ENCODE measurements at regions not wholly inside any gene's neighbourhood (a gene's known extent, or its start where the extent isn't known, plus 50 kb on each side); places are given as distances from the start of the nearest gene placed in this dataset.
"Not testable (repeated sequence)": the region's sequence is repeated elsewhere in the genome, so short reads cannot be mapped to it uniquely, and the experiment has no call there.

GRCh38 chr1:204777591-204777990, 92.1 kb upstream of the LRRN2 start:
- TF ChIP-seq CTCF (IDR thresholded peaks at IDR 0.05; ENCODE audit: insufficient read depth in 1 of 2, low read depth in 1 of 2, low read length in 1 of 2, severe bottlenecking in 1 of 2, unreplicated experiment in 1 of 2) = no peak
- ChIA-PET POLR2A (no interaction called here), CTCF (no interaction called here)
- no peaks in the 10 kb centered on the region for H3K9me3 Mint-ChIP-seq (ENCODE audit: unreplicated experiment)
- no peaks in the 10 kb centered on the region for H3K36me3 ChIP-seq (ENCODE audit: control insufficient read depth, insufficient read depth, low read length)
- H3K27me3 ChIP-seq (replicated peaks; ENCODE audit: control insufficient read depth, insufficient read depth, low read length) = no peaks in the 10 kb centered on the region
- no TSS peak for BruUV-seq (replicated peaks)
- 0 out of 2 replicates have a peak, but pooled peaks cover 7% of the 10 kb centered on the region for H3K4me1 ChIP-seq
- H3K9me3 ChIP-seq = no peaks in the 10 kb centered on the region
- H3K4me3 Mint-ChIP-seq (ENCODE audit: unreplicated experiment) = no peak overlapping the region
- intact Hi-C loops (cut with micrococcal nuclease; ENCODE audit: unreplicated experiment) = no loop called here
- H3K36me3 Mint-ChIP-seq (ENCODE audit: insufficient read depth, unreplicated experiment) = no peaks in the 10 kb centered on the region
- peaks cover 7% of the 10 kb centered on the region for H3K4me1 Mint-ChIP-seq (ENCODE audit: low read depth, unreplicated experiment)
- H3K27ac Mint-ChIP-seq (ENCODE audit: unreplicated experiment) = no peak overlapping the region
- no peak overlapping the region for H3K4me3 ChIP-seq (ENCODE audit: low read depth, low read length)
- peaks cover 13% of the 10 kb centered on the region for H3K27me3 Mint-ChIP-seq (ENCODE audit: insufficient read depth, unreplicated experiment)
- no peak for DNase-seq

GRCh38 chr1:204780630-204781029, 90.0 kb upstream of the NFASC start:
- H3K9me3 Mint-ChIP-seq (ENCODE audit: unreplicated experiment) = no peaks in the 10 kb centered on the region
- POLR2A ChIA-PET = no interaction called here
- no peaks in the 10 kb centered on the region for H3K9me3 ChIP-seq
- BruUV-seq (replicated peaks) = no TSS peak
- H3K27me3 ChIP-seq (replicated peaks; ENCODE audit: control insufficient read depth, insufficient read depth, low read length) = no peaks in the 10 kb centered on the region
- no peaks in the 10 kb centered on the region for H3K36me3 ChIP-seq (ENCODE audit: control insufficient read depth, insufficient read depth, low read length)
- CTCF ChIA-PET = interaction anchor here (0.8 to 1.5 kb wide), 2 partner anchors 34 to 75 kb away, joined by 3 to 4 read pairs; no protein-coding TSS in a partner anchor
- H3K4me3 Mint-ChIP-seq (ENCODE audit: unreplicated experiment) = no peak overlapping the region
- H3K27me3 Mint-ChIP-seq (ENCODE audit: insufficient read depth, unreplicated experiment) = peaks cover 6% of the 10 kb centered on the region
- TF ChIP-seq CTCF (IDR thresholded peaks at IDR 0.05; ENCODE audit: insufficient read depth in 1 of 2, low read depth in 1 of 2, low read length in 1 of 2, severe bottlenecking in 1 of 2, unreplicated experiment in 1 of 2) = no peak
- no peak overlapping the region for H3K4me3 ChIP-seq (ENCODE audit: low read depth, low read length)
- H3K36me3 Mint-ChIP-seq (ENCODE audit: insufficient read depth, unreplicated experiment) = no peaks in the 10 kb centered on the region
- H3K27ac Mint-ChIP-seq (ENCODE audit: unreplicated experiment) = no peak overlapping the region
- intact Hi-C loops (cut with micrococcal nuclease; ENCODE audit: unreplicated experiment) = no loop called here
- H3K4me1 ChIP-seq = 0 out of 2 replicates have a peak, but pooled peaks cover 7% of the 10 kb centered on the region
- no peak for DNase-seq
- peaks cover 7% of the 10 kb centered on the region for H3K4me1 Mint-ChIP-seq (ENCODE audit: low read depth, unreplicated experiment)

- H3K4me1 ChIP-seq = 0 out of 2 replicates have a peak, but pooled peaks cover 7% of the 10 kb centered on the region
- H3K36me3 ChIP-seq (ENCODE audit: control insufficient read depth, insufficient read depth, low read length) = no peaks in the 10 kb centered on the region
- no peaks in the 10 kb centered on the region for H3K27me3 ChIP-seq (replicated peaks; ENCODE audit: control insufficient read depth, insufficient read depth, low read length)
- no peaks in the 10 kb centered on the region for H3K9me3 Mint-ChIP-seq (ENCODE audit: unreplicated experiment)
- H3K4me1 Mint-ChIP-seq (ENCODE audit: low read depth, unreplicated experiment) = peaks cover 7% of the 10 kb centered on the region
- BruUV-seq (replicated peaks) = no TSS peak
- peaks cover 10% of the 10 kb centered on the region for H3K27me3 Mint-ChIP-seq (ENCODE audit: insufficient read depth, unreplicated experiment)
- no peaks in the 10 kb centered on the region for H3K36me3 Mint-ChIP-seq (ENCODE audit: insufficient read depth, unreplicated experiment)
- no peak for DNase-seq
- CTCF ChIA-PET = no interaction called here
- intact Hi-C loops (cut with micrococcal nuclease; ENCODE audit: unreplicated experiment) = no loop called here
- no peak overlapping the region for H3K4me3 ChIP-seq (ENCODE audit: low read depth, low read length)
- POLR2A ChIA-PET = no interaction called here
- H3K9me3 ChIP-seq = no peaks in the 10 kb centered on the region
- no peak overlapping the region for H3K4me3 Mint-ChIP-seq (ENCODE audit: unreplicated experiment)
- no peak for TF ChIP-seq CTCF (IDR thresholded peaks at IDR 0.05; ENCODE audit: insufficient read depth in 1 of 2, low read depth in 1 of 2, low read length in 1 of 2, severe bottlenecking in 1 of 2, unreplicated experiment in 1 of 2)
- H3K27ac Mint-ChIP-seq (ENCODE audit: unreplicated experiment) = no peak overlapping the region
Observed at GRCh38 chr1:204782118-204782700, 88.5 kb upstream of the NFASC start.

- CTCF ChIA-PET; H3K36me3 ChIP-seq (ENCODE audit: control insufficient read depth, insufficient read depth, low read length); H3K4me1 Mint-ChIP-seq (ENCODE audit: low read depth, unreplicated experiment); H3K4me1 ChIP-seq; intact Hi-C loops (cut with micrococcal nuclease; ENCODE audit: unreplicated experiment); H3K4me3 ChIP-seq (ENCODE audit: low read depth, low read length); POLR2A ChIA-PET; H3K27me3 ChIP-seq (replicated peaks; ENCODE audit: control insufficient read depth, insufficient read depth, low read length); H3K9me3 ChIP-seq; DNase-seq; H3K27ac Mint-ChIP-seq (ENCODE audit: unreplicated experiment); H3K9me3 Mint-ChIP-seq (ENCODE audit: unreplicated experiment); H3K4me3 Mint-ChIP-seq (ENCODE audit: unreplicated experiment); H3K36me3 Mint-ChIP-seq (ENCODE audit: insufficient read depth, unreplicated experiment); BruUV-seq (replicated peaks): not testable (repeated sequence)
- peaks cover 16% of the 10 kb centered on the region for H3K27me3 Mint-ChIP-seq (ENCODE audit: insufficient read depth, unreplicated experiment)
Observed at GRCh38 chr1:204785023-204785422, 85.6 kb upstream of the NFASC start.
